Body of pancreas (tissue), 4 donors: ENCODE measurements at regions not wholly inside any gene's neighbourhood (a gene's known extent, or its start where the extent isn't known, plus 50 kb on each side); places are given as distances from the start of the nearest gene placed in this dataset.

Experiments
- POLR2A ChIP-seq, 3 donors: fragments of 450-650 bp; IDR thresholded peaks; one replicate each; pipeline ENCODE4 v1.6.1; 2016; ENCODE audit warnings: antibody characterized with exemption in 3 of 3, mild to moderate bottlenecking in 2 of 3
- TF ChIP-seq, protein P1 (sequence below), 7 experiments: fragments of 450-650 bp in 4 of 7; fragments of 200-600 bp in 3 of 7; sonication (generic) in 3 of 7; IDR thresholded peaks; one replicate each; pipeline ENCODE4 v1.5.1; 2016 to 2019; ENCODE audit warnings: antibody characterized with exemption in 7 of 7

DNA sequence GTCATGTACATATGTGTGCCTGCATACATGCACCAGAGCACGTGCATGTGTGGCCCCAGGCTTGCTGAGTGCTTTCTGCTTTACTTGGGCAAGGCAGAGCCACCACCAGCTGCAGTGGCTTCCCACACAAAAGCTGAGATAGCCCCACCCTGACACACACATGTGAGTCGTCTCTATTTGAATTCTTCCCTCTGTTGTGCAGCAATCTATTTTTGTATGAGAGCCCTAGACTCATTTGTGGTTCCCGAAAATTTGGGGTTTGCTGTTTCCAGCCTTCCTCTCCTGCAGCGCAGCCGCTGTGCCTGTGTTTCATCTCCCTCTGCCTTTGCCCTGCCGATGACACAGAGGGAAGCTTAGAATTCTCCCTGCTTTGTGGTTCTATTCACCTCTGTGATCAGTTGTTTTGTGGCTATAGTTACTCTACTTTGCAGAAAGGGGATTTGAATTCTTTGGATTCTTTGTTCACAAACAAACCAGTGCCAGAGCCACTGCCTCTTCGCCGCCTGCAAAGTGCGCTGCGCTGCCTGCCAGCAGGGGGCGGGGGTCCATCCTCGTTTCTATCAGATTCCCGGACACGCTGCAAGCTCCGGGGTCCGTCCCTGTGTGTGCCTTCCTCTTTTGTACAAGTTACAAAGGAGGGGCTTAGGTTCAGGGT is 95.8 kb upstream of the DAP start:
- TF ChIP-seq, protein P1, sequence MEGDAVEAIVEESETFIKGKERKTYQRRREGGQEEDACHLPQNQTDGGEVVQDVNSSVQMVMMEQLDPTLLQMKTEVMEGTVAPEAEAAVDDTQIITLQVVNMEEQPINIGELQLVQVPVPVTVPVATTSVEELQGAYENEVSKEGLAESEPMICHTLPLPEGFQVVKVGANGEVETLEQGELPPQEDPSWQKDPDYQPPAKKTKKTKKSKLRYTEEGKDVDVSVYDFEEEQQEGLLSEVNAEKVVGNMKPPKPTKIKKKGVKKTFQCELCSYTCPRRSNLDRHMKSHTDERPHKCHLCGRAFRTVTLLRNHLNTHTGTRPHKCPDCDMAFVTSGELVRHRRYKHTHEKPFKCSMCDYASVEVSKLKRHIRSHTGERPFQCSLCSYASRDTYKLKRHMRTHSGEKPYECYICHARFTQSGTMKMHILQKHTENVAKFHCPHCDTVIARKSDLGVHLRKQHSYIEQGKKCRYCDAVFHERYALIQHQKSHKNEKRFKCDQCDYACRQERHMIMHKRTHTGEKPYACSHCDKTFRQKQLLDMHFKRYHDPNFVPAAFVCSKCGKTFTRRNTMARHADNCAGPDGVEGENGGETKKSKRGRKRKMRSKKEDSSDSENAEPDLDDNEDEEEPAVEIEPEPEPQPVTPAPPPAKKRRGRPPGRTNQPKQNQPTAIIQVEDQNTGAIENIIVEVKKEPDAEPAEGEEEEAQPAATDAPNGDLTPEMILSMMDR (IDR thresholded peaks at IDR 0.05): peak; percentile 55 to 70 (median 63)
- TF ChIP-seq POLR2A (IDR thresholded peaks at IDR 0.05): no peak
